Astrocyte of the hippocampus (primary cell): ENCODE measurements at regions not wholly inside any gene's neighbourhood (a gene's known extent, or its start where the extent isn't known, plus 50 kb on each side); places are given as distances from the start of the nearest gene placed in this dataset.
A peak's percentile ranks its signal among the peaks of the same experiment; 100 is the strongest.
"Not testable (repeated sequence)": the region's sequence is repeated elsewhere in the genome, so short reads cannot be mapped to it uniquely, and the experiment has no call there.

Source experiments
- DNase-seq: peaks from one replicate; pipeline ENCODE4 v3.0.0; 2011; ENCODE audit warnings: low read depth, low spot score

DNA sequence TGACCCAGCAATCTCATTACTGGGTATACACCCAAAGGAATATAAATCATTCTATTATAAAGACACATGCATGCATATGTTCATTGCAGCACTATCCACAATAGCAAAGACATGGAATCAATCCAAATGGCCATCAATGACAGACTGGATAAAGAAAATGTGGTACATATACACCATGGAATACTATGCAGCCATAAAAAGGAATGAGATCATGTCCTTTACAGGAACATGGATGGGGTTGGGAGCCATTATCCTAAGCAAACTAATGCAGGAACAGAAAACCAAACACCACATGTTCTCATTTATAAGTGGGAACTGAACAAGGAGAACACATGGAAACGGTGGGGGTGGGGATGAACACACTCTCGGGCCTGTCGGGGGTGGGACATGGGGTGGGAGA lies 129.2 kb upstream of the STK26 start:
- DNase-seq, result not testable (repeated sequence)

DNA sequence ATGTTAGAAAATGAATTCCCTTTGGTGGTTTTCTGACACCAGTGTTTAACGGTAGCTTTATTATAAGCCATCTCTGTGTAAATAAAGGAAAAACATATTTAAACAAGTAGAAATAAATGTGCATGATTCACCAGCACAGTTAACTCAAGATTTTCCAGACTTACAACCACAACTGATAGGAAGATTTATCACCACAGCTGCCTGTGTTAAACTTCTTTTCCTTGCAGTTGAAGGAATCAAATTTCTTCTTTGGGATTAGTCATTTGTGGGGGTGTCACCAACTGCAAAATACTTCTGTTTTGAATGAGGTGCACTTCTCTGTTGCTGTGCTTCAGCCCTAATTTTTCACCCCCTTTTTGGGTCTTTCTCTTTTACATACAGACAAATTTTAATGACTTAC lies 128.1 kb upstream of the STK26 start:
- peak; percentile 11 for DNase-seq

GRCh38 chrX:131895807-131896206 lies 127.3 kb upstream of the STK26 start:
- no peak for DNase-seq

GRCh38 chrX:131901546-131901945 lies 121.6 kb upstream of the STK26 start:
- DNase-seq, result no peak

GRCh38 chrX:131907488-131908314 lies 115.4 kb upstream of the STK26 start:
- no peak for DNase-seq

- DNase-seq, result no peak
Measured at GRCh38 chrX:131910586-131910985, 112.5 kb upstream of the STK26 start.

GRCh38 chrX:131915488-131915887 lies 107.6 kb upstream of the STK26 start:
- no peak for DNase-seq

DNA sequence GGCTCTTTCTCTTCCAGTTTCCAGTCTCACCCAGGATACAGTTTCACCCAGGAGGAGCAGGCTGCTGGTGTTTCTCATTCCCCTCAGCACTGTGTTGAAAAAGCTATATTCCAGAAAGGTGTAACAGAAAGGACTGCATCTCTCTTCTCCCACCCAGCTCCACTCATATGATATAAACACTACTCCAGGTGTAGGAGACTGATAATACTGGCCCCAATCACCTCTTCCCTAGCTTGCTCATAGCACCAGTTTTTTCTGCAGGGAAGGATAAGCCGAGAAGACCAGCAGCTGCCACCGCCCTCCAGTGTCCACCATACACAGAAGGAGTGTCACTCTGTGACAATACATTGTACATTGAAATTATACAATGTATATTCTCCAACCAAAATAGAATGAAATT lies 105.5 kb upstream of the STK26 start:
- no peak for DNase-seq

- DNase-seq, result no peak
Measured at GRCh38 chrX:131918839-131919238, 104.3 kb upstream of the STK26 start.

DNA sequence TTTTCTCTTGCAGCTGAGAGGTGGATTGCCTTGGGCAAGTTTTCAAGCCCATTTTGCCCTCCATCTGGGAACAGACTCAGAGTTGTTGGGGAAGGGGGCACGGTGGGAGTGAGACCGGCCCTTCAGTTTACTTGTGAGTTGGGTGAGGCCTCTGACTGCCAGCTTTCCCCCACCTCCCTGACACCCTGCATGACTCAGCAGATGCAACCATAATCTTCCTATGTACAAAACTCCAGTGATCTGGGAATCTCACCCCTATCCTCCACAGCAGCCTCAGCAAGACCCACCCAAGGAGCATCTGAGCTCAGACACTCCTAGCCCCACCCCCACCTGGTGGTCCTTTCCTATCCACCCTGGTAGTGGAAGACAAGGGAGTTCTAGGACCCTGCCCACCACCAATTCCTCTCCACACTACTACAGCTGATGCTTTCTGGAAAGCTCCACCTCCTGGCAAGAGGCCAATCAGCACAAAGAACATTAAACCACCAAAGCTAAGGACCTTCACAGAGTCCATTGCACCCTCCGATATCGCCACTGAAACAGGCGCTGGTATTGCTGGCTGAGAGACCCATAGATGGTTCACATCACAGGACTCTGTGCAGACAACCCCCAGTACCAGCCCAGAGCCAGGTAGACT lies 99.4 kb upstream of the STK26 start:
- DNase-seq, result no peak

DNA sequence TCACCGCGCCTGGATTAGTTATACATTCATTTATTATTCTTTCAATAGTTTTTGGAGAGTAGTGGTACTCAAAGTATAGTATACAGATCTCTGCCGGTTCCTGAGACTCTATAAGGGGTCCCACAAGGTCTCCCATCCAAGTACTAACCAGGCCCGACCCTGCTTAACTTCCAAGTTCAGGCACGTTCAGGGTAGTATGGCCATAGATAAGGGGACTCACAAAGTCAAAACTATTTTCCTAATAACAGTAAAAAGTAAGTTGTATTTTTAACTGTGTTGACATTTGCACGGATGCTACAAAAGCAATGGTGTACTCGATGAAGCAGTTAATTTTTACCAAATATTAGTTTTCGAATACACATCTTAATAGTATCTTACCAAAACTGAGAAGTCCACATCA lies 84.4 kb upstream of the STK26 start:
- no peak for DNase-seq

DNA sequence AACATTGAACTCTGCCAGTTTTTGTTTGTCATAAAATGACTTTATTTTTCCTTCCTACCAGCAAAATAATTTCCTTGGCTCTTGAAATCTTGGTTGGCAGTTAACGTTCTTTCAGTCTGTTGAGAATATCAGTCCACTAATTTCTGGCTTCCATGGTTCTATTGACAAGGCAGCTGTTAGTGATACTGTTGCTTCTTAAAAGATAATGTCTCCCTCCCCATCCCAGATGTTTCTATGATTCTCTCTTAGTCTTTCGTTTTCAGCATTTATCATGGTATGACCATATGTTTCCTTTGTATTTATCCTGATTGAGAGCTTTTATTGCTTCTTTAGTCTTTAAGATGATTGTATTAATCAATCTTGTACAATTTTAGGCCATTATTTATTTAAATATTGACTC lies 81.1 kb upstream of the STK26 start:
- DNase-seq, result no peak

- DNase-seq, result no peak
Measured at GRCh38 chrX:131944936-131945902, 77.9 kb upstream of the STK26 start.

GRCh38 chrX:131951166-131951565 lies 71.9 kb upstream of the STK26 start:
- DNase-seq, result no peak

DNA sequence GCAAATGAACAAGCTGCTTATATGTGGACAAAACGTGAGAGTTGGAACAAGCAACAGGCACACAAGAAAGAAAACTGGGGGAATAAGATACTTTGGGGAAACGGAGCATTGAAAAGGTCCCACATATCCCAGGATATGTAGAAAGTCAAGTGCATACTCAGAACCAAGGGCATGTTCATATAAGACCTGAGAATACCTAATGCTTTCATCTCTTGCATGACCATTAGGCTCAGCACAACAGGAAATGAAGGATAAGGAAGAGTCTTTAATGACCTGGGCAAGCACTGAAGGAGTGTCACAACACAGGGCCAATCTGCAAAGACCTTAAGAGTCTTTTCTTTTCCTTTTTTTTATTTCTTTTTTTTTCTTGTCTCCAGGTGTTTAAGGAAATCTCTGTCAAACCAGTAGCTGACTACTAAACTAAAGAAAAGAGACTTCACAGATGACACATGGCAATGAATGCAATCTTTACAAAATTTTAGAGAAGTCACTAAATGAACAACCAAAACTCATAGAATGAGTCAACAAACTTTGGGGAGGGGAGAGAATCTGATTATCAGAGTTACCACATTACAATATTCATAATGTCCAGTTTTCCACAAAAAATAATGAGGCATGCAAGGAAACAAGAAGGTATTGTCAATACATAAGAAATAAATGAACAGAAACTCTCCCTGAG lies 67.9 kb upstream of the STK26 start:
- no peak for DNase-seq

GRCh38 chrX:131958724-131959123 lies 64.4 kb upstream of the STK26 start:
- DNase-seq, result no peak

DNA sequence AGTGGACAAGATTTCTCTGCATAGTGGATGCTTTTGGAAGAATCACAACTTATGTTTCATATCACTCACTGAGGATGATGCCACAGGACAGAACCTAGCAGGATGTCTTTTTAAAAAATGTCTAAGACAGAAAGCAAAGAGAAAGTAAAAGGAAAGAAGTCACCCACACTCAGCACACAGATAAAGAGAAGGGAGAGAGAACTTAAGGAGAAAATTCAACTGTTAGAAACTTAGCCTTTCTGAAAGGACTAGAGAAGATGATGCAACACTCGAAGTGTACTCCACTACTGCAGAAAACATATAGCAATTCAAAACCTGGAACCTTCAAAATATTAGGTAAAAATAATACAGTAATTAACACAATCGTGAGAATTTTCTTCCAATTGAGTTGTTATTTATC lies 52.8 kb upstream of the STK26 start:
- DNase-seq, result no peak
